Loucy (cell line): ENCODE measurements at regions not wholly inside any gene's neighbourhood (a gene's known extent, or its start where the extent isn't known, plus 50 kb on each side); places are given as distances from the start of the nearest gene placed in this dataset.

ENCODE experiments used
- CTCF ChIP-seq: fragments of 200-600 bp; sonication (generic); conservative IDR thresholded peaks from 2 replicates; pipeline ENCODE4 v1.5.1; 2014; ENCODE audit warnings: mild to moderate bottlenecking, antibody characterized with exemption, low read length
- EZH2phosphoT487 ChIP-seq: fragments of 200-600 bp; IDR thresholded peaks from 2 replicates; pipeline ENCODE4 v1.6.1; 2018; ENCODE audit warnings: antibody characterized with exemption, mild to moderate bottlenecking, moderate library complexity, borderline replicate concordance

- TF ChIP-seq CTCF (peak; percentile 19; the same call in 1 of the 2 replicates), EZH2phosphoT487 (no peak)
These were observed 134.7 kb downstream of the ARL5B start for GRCh38 chr10:18793951-18794350.
